HepG2 (cell line): ENCODE measurements at regions not wholly inside any gene's neighbourhood (a gene's known extent, or its start where the extent isn't known, plus 50 kb on each side); places are given as distances from the start of the nearest gene placed in this dataset.
"Not testable (repeated sequence)": the region's sequence is repeated elsewhere in the genome, so short reads cannot be mapped to it uniquely, and the experiment has no call there.

Experiments
- ARID3A ChIP-seq: IDR thresholded peaks from 2 replicates; pipeline ENCODE4 v1.6.1; 2012; ENCODE audit warnings: low read depth, low read length, improper control_type of control experiment
- CSRNP2 ChIP-seq: sonication (generic); formaldehyde crosslinking; conservative IDR thresholded peaks from 2 replicates; pipeline ENCODE4 v1.8.0; 2022; ENCODE audit warnings: low read depth, missing genetic modification reagents
- EZH2 ChIP-seq: conservative IDR thresholded peaks from 2 replicates; pipeline ENCODE4 v1.6.1; 2012; ENCODE audit warnings: mild to moderate bottlenecking, low read depth, low read length, moderate library complexity
- KDM5B ChIP-seq: sonication (generic); formaldehyde crosslinking; IDR thresholded peaks from 2 replicates; pipeline ENCODE4 v1.4.0; 2020; ENCODE audit warnings: missing genetic modification reagents, mild to moderate bottlenecking, borderline replicate concordance
- MIER2 ChIP-seq: IDR thresholded peaks from 2 replicates; pipeline ENCODE4 v1.6.1; 2016; ENCODE audit warnings: missing biosample characterization, missing genetic modification reagents
- POLR2A ChIP-seq, 2 experiments: IDR thresholded peaks; 2 replicates each; pipeline ENCODE4 v1.6.1; 2011; ENCODE audit warnings: low read depth in 2 of 2, low read length in 2 of 2, mild to moderate bottlenecking in 1 of 2, moderate library complexity in 1 of 2; ENCODE audit not compliant: insufficient read depth in 1 of 2
- RNF219 ChIP-seq: sonication (generic); formaldehyde crosslinking; IDR thresholded peaks from 2 replicates; pipeline ENCODE4 v1.5.0; 2020; ENCODE audit warnings: mild to moderate bottlenecking, missing genetic modification reagents
- U2AF2 ChIP-seq: fragments of 200-400 bp; formaldehyde crosslinking; IDR thresholded peaks from 2 replicates; pipeline ENCODE4 v1.6.1; 2017; ENCODE audit warnings: low read depth, mild to moderate bottlenecking, low read length
- ZZZ3 ChIP-seq: sonication (generic); formaldehyde crosslinking; IDR thresholded peaks from 2 replicates; pipeline ENCODE4 v1.4.0; 2020; ENCODE audit warnings: missing genetic modification reagents, mild to moderate bottlenecking, borderline replicate concordance
- TF ChIP-seq, protein P1 (sequence below): sonication (generic); formaldehyde crosslinking; IDR thresholded peaks from 2 replicates; pipeline ENCODE4 v1.5.0; 2020; ENCODE audit warnings: mild to moderate bottlenecking, missing genetic modification reagents, moderate library complexity
- TF ChIP-seq, protein P2 (sequence below): sonication (generic); formaldehyde crosslinking; IDR thresholded peaks from 2 replicates; pipeline ENCODE4 v1.5.1; 2020; ENCODE audit warnings: mild to moderate bottlenecking, missing genetic modification reagents
- TF ChIP-seq, protein P3 (sequence below): sonication (generic); IDR thresholded peaks from 2 replicates; pipeline ENCODE4 v1.6.1; 2016; ENCODE audit warnings: low read depth, borderline replicate concordance

- not testable (repeated sequence) for TF ChIP-seq EZH2; ZZZ3; CSRNP2 (CRISPR knock-in tag); U2AF2; POLR2A (IDR thresholded peaks at IDR 0.05; ENCODE audit: insufficient read depth in 1 of 2, low read depth in 2 of 2, low read length in 2 of 2); KDM5B; RNF219 (CRISPR knock-in tag); MIER2; ARID3A
- TF ChIP-seq, protein P1, sequence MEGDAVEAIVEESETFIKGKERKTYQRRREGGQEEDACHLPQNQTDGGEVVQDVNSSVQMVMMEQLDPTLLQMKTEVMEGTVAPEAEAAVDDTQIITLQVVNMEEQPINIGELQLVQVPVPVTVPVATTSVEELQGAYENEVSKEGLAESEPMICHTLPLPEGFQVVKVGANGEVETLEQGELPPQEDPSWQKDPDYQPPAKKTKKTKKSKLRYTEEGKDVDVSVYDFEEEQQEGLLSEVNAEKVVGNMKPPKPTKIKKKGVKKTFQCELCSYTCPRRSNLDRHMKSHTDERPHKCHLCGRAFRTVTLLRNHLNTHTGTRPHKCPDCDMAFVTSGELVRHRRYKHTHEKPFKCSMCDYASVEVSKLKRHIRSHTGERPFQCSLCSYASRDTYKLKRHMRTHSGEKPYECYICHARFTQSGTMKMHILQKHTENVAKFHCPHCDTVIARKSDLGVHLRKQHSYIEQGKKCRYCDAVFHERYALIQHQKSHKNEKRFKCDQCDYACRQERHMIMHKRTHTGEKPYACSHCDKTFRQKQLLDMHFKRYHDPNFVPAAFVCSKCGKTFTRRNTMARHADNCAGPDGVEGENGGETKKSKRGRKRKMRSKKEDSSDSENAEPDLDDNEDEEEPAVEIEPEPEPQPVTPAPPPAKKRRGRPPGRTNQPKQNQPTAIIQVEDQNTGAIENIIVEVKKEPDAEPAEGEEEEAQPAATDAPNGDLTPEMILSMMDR (CRISPR knock-in tag), result not testable (repeated sequence)
- TF ChIP-seq, protein P2, sequence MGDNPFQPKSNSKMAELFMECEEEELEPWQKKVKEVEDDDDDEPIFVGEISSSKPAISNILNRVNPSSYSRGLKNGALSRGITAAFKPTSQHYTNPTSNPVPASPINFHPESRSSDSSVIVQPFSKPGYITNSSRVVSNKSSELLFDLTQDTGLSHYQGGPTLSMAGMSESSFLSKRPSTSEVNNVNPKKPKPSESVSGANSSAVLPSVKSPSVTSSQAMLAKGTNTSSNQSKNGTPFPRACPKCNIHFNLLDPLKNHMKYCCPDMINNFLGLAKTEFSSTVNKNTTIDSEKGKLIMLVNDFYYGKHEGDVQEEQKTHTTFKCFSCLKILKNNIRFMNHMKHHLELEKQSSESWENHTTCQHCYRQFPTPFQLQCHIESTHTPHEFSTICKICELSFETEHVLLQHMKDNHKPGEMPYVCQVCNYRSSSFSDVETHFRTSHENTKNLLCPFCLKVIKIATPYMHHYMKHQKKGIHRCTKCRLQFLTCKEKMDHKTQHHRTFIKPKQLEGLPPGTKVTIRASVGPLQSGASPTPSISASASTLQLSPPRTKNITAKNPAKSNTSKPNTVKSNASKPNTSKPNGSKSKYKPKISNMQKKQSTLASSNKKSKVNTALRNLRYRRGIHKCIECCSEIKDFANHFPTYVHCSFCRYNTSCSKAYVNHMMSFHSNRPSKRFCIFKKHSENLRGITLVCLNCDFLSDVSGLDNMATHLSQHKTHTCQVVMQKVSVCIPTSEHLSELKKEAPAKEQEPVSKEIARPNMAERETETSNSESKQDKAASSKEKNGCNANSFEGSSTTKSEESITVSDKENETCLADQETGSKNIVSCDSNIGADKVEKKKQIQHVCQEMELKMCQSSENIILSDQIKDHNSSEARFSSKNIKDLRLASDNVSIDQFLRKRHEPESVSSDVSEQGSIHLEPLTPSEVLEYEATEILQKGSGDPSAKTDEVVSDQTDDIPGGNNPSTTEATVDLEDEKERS (CRISPR knock-in tag), result not testable (repeated sequence)
- TF ChIP-seq, protein P3, sequence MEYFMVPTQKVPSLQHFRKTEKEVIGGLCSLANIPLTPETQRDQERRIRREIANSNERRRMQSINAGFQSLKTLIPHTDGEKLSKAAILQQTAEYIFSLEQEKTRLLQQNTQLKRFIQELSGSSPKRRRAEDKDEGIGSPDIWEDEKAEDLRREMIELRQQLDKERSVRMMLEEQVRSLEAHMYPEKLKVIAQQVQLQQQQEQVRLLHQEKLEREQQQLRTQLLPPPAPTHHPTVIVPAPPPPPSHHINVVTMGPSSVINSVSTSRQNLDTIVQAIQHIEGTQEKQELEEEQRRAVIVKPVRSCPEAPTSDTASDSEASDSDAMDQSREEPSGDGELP, result not testable (repeated sequence)
These were observed 181.5 kb downstream of the WSCD1 start for GRCh38 chr17:6251640-6252039.
